GM12878 (cell line): ENCODE measurements at regions not wholly inside any gene's neighbourhood (a gene's known extent, or its start where the extent isn't known, plus 50 kb on each side); places are given as distances from the start of the nearest gene placed in this dataset.

Experiments
- BCLAF1 ChIP-seq: fragments of 450-650 bp; IDR thresholded peaks from 2 replicates; pipeline ENCODE4 v1.6.1; 2017; ENCODE audit warnings: antibody characterized with exemption, mild to moderate bottlenecking, moderate library complexity
- CBX3 ChIP-seq: fragments of 200-600 bp; sonication (generic); IDR thresholded peaks from 2 replicates; pipeline ENCODE4 v1.6.1; 2016; ENCODE audit warnings: low read depth, borderline replicate concordance
- CUX1 ChIP-seq: IDR thresholded peaks from 2 replicates; pipeline ENCODE4 v1.6.1; 2012; ENCODE audit warnings: improper control_type of control experiment, low read depth, low read length; ENCODE audit not compliant: insufficient replicate concordance
- ELK1 ChIP-seq: IDR thresholded peaks from 2 replicates; pipeline ENCODE4 v1.6.1; 2012; ENCODE audit warnings: low read depth, low read length, improper control_type of control experiment
- ESRRA ChIP-seq: IDR thresholded peaks from 2 replicates; pipeline ENCODE4 v1.6.1; 2012; ENCODE audit warnings: mild to moderate bottlenecking, low read length, improper control_type of control experiment
- IKZF2 ChIP-seq, 2 experiments: fragments of 450-650 bp; IDR thresholded peaks; 2 replicates each; pipeline ENCODE4 v1.6.1; 2017; ENCODE audit warnings: mild to moderate bottlenecking in 2 of 2, moderate library complexity in 2 of 2
- IRF4 ChIP-seq: IDR thresholded peaks from 2 replicates; pipeline ENCODE4 v1.6.1; 2011; ENCODE audit warnings: low read depth, low read length
- MEF2B ChIP-seq: fragments of 450-650 bp; IDR thresholded peaks from 2 replicates; pipeline ENCODE4 v1.6.1; 2018; ENCODE audit warnings: mild to moderate bottlenecking, moderate library complexity; ENCODE audit not compliant: partially characterized antibody, poor library complexity, severe bottlenecking
- MYB ChIP-seq: fragments of 150-350 bp; IDR thresholded peaks from 2 replicates; pipeline ENCODE4 v1.6.1; 2014; ENCODE audit warnings: mild to moderate bottlenecking, low read depth, low read length, borderline replicate concordance
- RAD21 ChIP-seq: IDR thresholded peaks from 2 replicates; pipeline ENCODE4 v1.6.1; 2011; ENCODE audit warnings: mild to moderate bottlenecking, low read depth, low read length, moderate library complexity; ENCODE audit not compliant: insufficient read depth
- RB1 ChIP-seq: fragments of 450-650 bp; formaldehyde crosslinking; IDR thresholded peaks from 2 replicates; pipeline ENCODE4 v1.6.1; 2017; ENCODE audit warnings: mild to moderate bottlenecking, borderline replicate concordance
- RCOR1 ChIP-seq: conservative IDR thresholded peaks from 2 replicates; pipeline ENCODE4 v1.6.1; 2012; ENCODE audit warnings: low read depth, low read length, improper control_type of control experiment
- REST ChIP-seq: IDR thresholded peaks from 2 replicates; pipeline ENCODE4 v1.6.1; 2012; ENCODE audit warnings: mild to moderate bottlenecking, low read depth, low read length
- WRNIP1 ChIP-seq: IDR thresholded peaks from 2 replicates; pipeline ENCODE4 v1.6.1; 2011; ENCODE audit warnings: low read depth, low read length, improper control_type of control experiment, borderline replicate concordance
- ZNF24 ChIP-seq: fragments of 450-650 bp; IDR thresholded peaks from 2 replicates; pipeline ENCODE4 v1.6.1; 2017; ENCODE audit warnings: antibody characterized with exemption, mild to moderate bottlenecking
- TF ChIP-seq, protein P1 (sequence below): fragments of 450-650 bp; IDR thresholded peaks from 2 replicates; pipeline ENCODE4 v1.6.1; 2017; ENCODE audit warnings: mild to moderate bottlenecking, low read depth, inconsistent platforms; ENCODE audit not compliant: poor library complexity, severe bottlenecking

DNA sequence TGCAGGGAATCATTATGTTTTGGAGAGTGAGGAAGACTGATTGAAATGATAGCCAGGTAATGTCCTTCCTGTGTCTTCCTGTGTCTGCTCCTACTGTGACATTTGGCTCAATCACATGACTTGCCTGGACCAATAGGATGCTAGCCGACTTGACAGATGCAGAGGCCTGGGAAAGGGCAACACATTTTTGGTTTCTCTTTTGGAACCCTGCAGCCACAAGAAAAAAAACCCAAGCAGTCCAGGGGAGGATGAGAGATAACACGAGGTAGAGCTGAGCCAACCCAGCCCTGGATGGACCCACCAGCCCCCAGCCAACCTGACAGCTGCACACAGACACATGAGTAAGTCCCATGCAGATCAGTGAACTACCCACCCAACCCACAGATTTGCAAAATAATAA lies 256.1 kb upstream of the SMARCA2 start (continued):
- no peak for TF ChIP-seq ESRRA
- no peak for TF ChIP-seq CUX1
- no peak for TF ChIP-seq MYB
- peak in 1 of 2 experiments; percentile 17; a peak in 1 of 4 replicates for TF ChIP-seq IKZF2 (IDR thresholded peaks at IDR 0.05)
- TF ChIP-seq WRNIP1, result no peak
- no peak for TF ChIP-seq CBX3
- no peak for TF ChIP-seq ELK1
- no peak for TF ChIP-seq MEF2B
- TF ChIP-seq, protein P1, sequence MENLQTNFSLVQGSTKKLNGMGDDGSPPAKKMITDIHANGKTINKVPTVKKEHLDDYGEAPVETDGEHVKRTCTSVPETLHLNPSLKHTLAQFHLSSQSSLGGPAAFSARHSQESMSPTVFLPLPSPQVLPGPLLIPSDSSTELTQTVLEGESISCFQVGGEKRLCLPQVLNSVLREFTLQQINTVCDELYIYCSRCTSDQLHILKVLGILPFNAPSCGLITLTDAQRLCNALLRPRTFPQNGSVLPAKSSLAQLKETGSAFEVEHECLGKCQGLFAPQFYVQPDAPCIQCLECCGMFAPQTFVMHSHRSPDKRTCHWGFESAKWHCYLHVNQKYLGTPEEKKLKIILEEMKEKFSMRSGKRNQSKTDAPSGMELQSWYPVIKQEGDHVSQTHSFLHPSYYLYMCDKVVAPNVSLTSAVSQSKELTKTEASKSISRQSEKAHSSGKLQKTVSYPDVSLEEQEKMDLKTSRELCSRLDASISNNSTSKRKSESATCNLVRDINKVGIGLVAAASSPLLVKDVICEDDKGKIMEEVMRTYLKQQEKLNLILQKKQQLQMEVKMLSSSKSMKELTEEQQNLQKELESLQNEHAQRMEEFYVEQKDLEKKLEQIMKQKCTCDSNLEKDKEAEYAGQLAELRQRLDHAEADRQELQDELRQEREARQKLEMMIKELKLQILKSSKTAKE, result no peak
- TF ChIP-seq BCLAF1, result no peak
- no peak for TF ChIP-seq RB1
- no peak for TF ChIP-seq ZNF24
- TF ChIP-seq IRF4, result no peak
- TF ChIP-seq RAD21, result no peak
- TF ChIP-seq RCOR1, result no peak
- no peak for TF ChIP-seq REST
